Nephron progenitor cell (in vitro differentiated cells): ENCODE measurements at regions not wholly inside any gene's neighbourhood (a gene's known extent, or its start where the extent isn't known, plus 50 kb on each side); places are given as distances from the start of the nearest gene placed in this dataset.
A peak's percentile ranks its signal among the peaks of the same experiment; 100 is the strongest.

Experiments used
- DNase-seq: peaks from one replicate; pipeline ENCODE4 v3.0.0; 2021
- H3K27ac Mint-ChIP-seq: 2 replicates; pipeline ENCODE4 v1.8.0; 2021; ENCODE audit warnings: mild to moderate bottlenecking, moderate library complexity, mixed read lengths
- H3K27me3 Mint-ChIP-seq: 2 replicates; pipeline ENCODE4 v1.8.0; 2021; ENCODE audit warnings: mild to moderate bottlenecking, low read depth, mixed read lengths; ENCODE audit not compliant: poor library complexity
- H3K36me3 Mint-ChIP-seq: 2 replicates; pipeline ENCODE4 v1.8.0; 2021; ENCODE audit warnings: low read depth, mixed read lengths
- H3K4me1 Mint-ChIP-seq: 2 replicates; pipeline ENCODE4 v1.8.0; 2021; ENCODE audit warnings: mixed read lengths
- H3K4me3 Mint-ChIP-seq: 2 replicates; pipeline ENCODE4 v1.8.0; 2021; ENCODE audit warnings: mild to moderate bottlenecking, moderate library complexity, mixed read lengths
- H3K9me3 Mint-ChIP-seq: 2 replicates; pipeline ENCODE4 v1.8.0; 2021; ENCODE audit warnings: mild to moderate bottlenecking, moderate library complexity, mixed read lengths
- CTCF ChIP-seq: fragments of 200-600 bp; sonication (generic); IDR thresholded peaks from 2 replicates; pipeline ENCODE4 v1.5.0; 2021; ENCODE audit warnings: antibody characterized with exemption

- H3K9me3 Mint-ChIP-seq: peaks cover 41% of the 10 kb centered on the region
Measured at GRCh38 chr6:168817558-168818159, 376.7 kb downstream of the SMOC2 start.

GRCh38 chr6:168815229-168815628, 374.2 kb downstream of the SMOC2 start:
- no peak overlapping the region for H3K4me3 Mint-ChIP-seq
- no peaks in the 10 kb centered on the region for H3K4me1 Mint-ChIP-seq
- peaks cover 11% of the 10 kb centered on the region for H3K36me3 Mint-ChIP-seq
- H3K27me3 Mint-ChIP-seq: peaks cover 6% of the 10 kb centered on the region
- peaks cover 40% of the 10 kb centered on the region for H3K9me3 Mint-ChIP-seq
- no peak for DNase-seq
- H3K27ac Mint-ChIP-seq: no peak overlapping the region
- peak; percentile 31 for TF ChIP-seq CTCF

More at GRCh38 chr6:168817558-168818159, 376.7 kb downstream of the SMOC2 start:
- peaks cover 6% of the 10 kb centered on the region for H3K27me3 Mint-ChIP-seq
- no peak for DNase-seq
- H3K4me1 Mint-ChIP-seq: peaks cover 18% of the 10 kb centered on the region
- TF ChIP-seq CTCF: no peak
- no peak overlapping the region for H3K4me3 Mint-ChIP-seq
- no peak overlapping the region for H3K27ac Mint-ChIP-seq
- peaks cover 11% of the 10 kb centered on the region for H3K36me3 Mint-ChIP-seq

GRCh38 chr6:168808232-168808631, 367.2 kb downstream of the SMOC2 start:
- no peak for TF ChIP-seq CTCF
- peaks cover 6% of the 10 kb centered on the region for H3K36me3 Mint-ChIP-seq
- peaks cover 29% of the 10 kb centered on the region for H3K9me3 Mint-ChIP-seq
- DNase-seq: no peak
- H3K27ac Mint-ChIP-seq: no peak overlapping the region
- H3K27me3 Mint-ChIP-seq: peaks cover 4% of the 10 kb centered on the region
- H3K4me1 Mint-ChIP-seq: peaks cover 16% of the 10 kb centered on the region
- no peak overlapping the region for H3K4me3 Mint-ChIP-seq

GRCh38 chr6:168804331-168804730, 363.3 kb downstream of the SMOC2 start:
- TF ChIP-seq CTCF: no peak
- Mint-ChIP-seq H3K4me1 (peaks cover 23% of the 10 kb centered on the region), H3K36me3 (peaks cover 6% of the 10 kb centered on the region), H3K27me3 (peaks cover 7% of the 10 kb centered on the region), H3K4me3 (no peak overlapping the region), H3K9me3 (peaks cover 34% of the 10 kb centered on the region), H3K27ac (no peak overlapping the region)
- DNase-seq: no peak

- peaks cover 6% of the 10 kb centered on the region for H3K36me3 Mint-ChIP-seq
- H3K4me3 Mint-ChIP-seq: no peak overlapping the region
Measured at GRCh38 chr6:168803874-168804273, 362.9 kb downstream of the SMOC2 start.

More at GRCh38 chr6:168803874-168804273, 362.9 kb downstream of the SMOC2 start:
- no peak for TF ChIP-seq CTCF
- H3K27ac Mint-ChIP-seq: no peak overlapping the region
- H3K9me3 Mint-ChIP-seq: peaks cover 34% of the 10 kb centered on the region
- peaks cover 27% of the 10 kb centered on the region for H3K4me1 Mint-ChIP-seq
- peaks cover 7% of the 10 kb centered on the region for H3K27me3 Mint-ChIP-seq
- no peak for DNase-seq
